Myocyte (in vitro differentiated cells): ENCODE measurements at regions not wholly inside any gene's neighbourhood (a gene's known extent, or its start where the extent isn't known, plus 50 kb on each side); places are given as distances from the start of the nearest gene placed in this dataset.

Experiments
- DNase-seq: peaks from one replicate; pipeline ENCODE4 v3.0.0-alpha.2; 2012; ENCODE audit warnings: low read depth

GRCh38 chr10:3226960-3227744 is 54.6 kb upstream of the PITRM1 start:
- peak; percentile 54 for DNase-seq

- DNase-seq, result no peak
Observed at GRCh38 chr10:3225561-3225960, 53.0 kb upstream of the PITRM1 start.

- DNase-seq, result no peak
Observed at GRCh38 chr10:3224241-3224640, 51.7 kb upstream of the PITRM1 start.

- DNase-seq, result no peak
Observed at GRCh38 chr10:3222626-3223025, 50.0 kb upstream of the PITRM1 start.
